Neural cell (in vitro differentiated cells): ENCODE measurements at regions not wholly inside any gene's neighbourhood (a gene's known extent, or its start where the extent isn't known, plus 50 kb on each side); places are given as distances from the start of the nearest gene placed in this dataset.

Experiments
- EP300 ChIP-seq: fragments of 450-650 bp; conservative IDR thresholded peaks from 2 replicates; pipeline ENCODE4 v1.6.1; 2014; ENCODE audit warnings: antibody characterized with exemption, mild to moderate bottlenecking, moderate library complexity; ENCODE audit not compliant: poor library complexity, severe bottlenecking
- POLR2AphosphoS5 ChIP-seq: IDR thresholded peaks from 2 replicates; pipeline ENCODE4 v1.6.1; 2012
- RAD21 ChIP-seq: fragments of 450-650 bp; conservative IDR thresholded peaks from 2 replicates; pipeline ENCODE4 v1.6.1; 2014; ENCODE audit warnings: antibody characterized with exemption, mild to moderate bottlenecking, moderate library complexity
- SMC3 ChIP-seq: fragments of 450-650 bp; conservative IDR thresholded peaks from 2 replicates; pipeline ENCODE4 v1.6.1; 2014; ENCODE audit warnings: antibody characterized with exemption, mild to moderate bottlenecking, moderate library complexity; ENCODE audit not compliant: poor library complexity
- TAF1 ChIP-seq: IDR thresholded peaks from 2 replicates; pipeline ENCODE4 v1.6.1; 2012; ENCODE audit warnings: low read depth
- TF ChIP-seq, protein P1 (sequence below): fragments of 450-650 bp; IDR thresholded peaks from 2 replicates; pipeline ENCODE4 v1.5.1; 2014; ENCODE audit warnings: antibody characterized with exemption, mild to moderate bottlenecking, moderate library complexity; ENCODE audit not compliant: poor library complexity, severe bottlenecking

DNA sequence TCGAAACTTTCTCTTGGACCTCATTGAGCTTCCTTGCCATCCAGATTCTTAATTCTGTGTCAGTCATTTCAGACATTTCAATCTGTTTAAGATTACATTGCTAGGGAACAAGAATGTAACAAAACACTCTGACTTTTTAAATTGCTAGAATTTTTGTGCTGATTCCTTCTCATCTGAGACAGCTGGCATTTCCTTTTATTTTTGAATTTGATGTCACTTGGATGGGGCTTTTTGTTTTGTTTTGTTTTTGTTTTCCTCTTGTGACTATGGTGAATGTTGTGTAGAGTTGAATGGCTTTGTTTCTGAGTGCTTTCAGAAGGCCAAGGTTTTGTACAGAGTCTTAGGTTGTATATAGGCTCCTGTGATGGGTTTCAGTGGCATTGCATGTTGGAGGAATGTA lies 1129.3 kb downstream of the NAALADL2 start:
- TF ChIP-seq EP300 (no peak), TAF1 (no peak), RAD21 (no peak), POLR2AphosphoS5 (no peak), SMC3 (no peak)
- TF ChIP-seq, protein P1, sequence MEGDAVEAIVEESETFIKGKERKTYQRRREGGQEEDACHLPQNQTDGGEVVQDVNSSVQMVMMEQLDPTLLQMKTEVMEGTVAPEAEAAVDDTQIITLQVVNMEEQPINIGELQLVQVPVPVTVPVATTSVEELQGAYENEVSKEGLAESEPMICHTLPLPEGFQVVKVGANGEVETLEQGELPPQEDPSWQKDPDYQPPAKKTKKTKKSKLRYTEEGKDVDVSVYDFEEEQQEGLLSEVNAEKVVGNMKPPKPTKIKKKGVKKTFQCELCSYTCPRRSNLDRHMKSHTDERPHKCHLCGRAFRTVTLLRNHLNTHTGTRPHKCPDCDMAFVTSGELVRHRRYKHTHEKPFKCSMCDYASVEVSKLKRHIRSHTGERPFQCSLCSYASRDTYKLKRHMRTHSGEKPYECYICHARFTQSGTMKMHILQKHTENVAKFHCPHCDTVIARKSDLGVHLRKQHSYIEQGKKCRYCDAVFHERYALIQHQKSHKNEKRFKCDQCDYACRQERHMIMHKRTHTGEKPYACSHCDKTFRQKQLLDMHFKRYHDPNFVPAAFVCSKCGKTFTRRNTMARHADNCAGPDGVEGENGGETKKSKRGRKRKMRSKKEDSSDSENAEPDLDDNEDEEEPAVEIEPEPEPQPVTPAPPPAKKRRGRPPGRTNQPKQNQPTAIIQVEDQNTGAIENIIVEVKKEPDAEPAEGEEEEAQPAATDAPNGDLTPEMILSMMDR, result no peak
